Endodermal cell (in vitro differentiated cells): ENCODE measurements at regions not wholly inside any gene's neighbourhood (a gene's known extent, or its start where the extent isn't known, plus 50 kb on each side); places are given as distances from the start of the nearest gene placed in this dataset.
"Not testable (repeated sequence)": the region's sequence is repeated elsewhere in the genome, so short reads cannot be mapped to it uniquely, and the experiment has no call there.

Source experiments
- DNase-seq: peaks from one replicate; pipeline ENCODE4 v3.0.0-alpha.2; 2017
- H3K27ac ChIP-seq: 2 replicates; pipeline ENCODE4 v1.5.1; 2013; ENCODE audit warnings: mild to moderate bottlenecking, low read depth, low read length, moderate library complexity
- H3K27me3 ChIP-seq: 2 replicates; pipeline ENCODE4 v1.6.1; 2013; ENCODE audit warnings: mild to moderate bottlenecking, low read length, moderate library complexity; ENCODE audit not compliant: insufficient read depth, control insufficient read depth, poor library complexity, severe bottlenecking
- H3K36me3 ChIP-seq: 2 replicates; pipeline ENCODE4 v1.7.0; 2013; ENCODE audit warnings: mild to moderate bottlenecking, low read length, moderate library complexity; ENCODE audit not compliant: control insufficient read depth, insufficient read depth
- H3K4me1 ChIP-seq: one replicate; pipeline ENCODE4 v1.7.0; 2013; ENCODE audit warnings: low read length; ENCODE audit not compliant: control insufficient read depth, insufficient read depth
- H3K4me3 ChIP-seq: 2 replicates; pipeline ENCODE4 v1.5.1; 2013; ENCODE audit warnings: mild to moderate bottlenecking, low read length, moderate library complexity
- H3K9ac ChIP-seq: 2 replicates; pipeline ENCODE4 v1.6.1; 2013; ENCODE audit warnings: mild to moderate bottlenecking, low read length, moderate library complexity; ENCODE audit not compliant: poor library complexity, severe bottlenecking; ENCODE audit errors: extremely low read depth
- H3K9me3 ChIP-seq: 2 replicates; pipeline ENCODE4 v1.6.1; 2013; ENCODE audit warnings: mild to moderate bottlenecking, low read length, moderate library complexity; ENCODE audit not compliant: control insufficient read depth
- H3K27ac Mint-ChIP-seq: 2 replicates; pipeline ENCODE4 v1.8.0; 2020; ENCODE audit warnings: mixed read lengths
- H3K27me3 Mint-ChIP-seq: 2 replicates; pipeline ENCODE4 v1.8.0; 2021; ENCODE audit warnings: mild to moderate bottlenecking, mixed read lengths; ENCODE audit not compliant: insufficient read depth
- H3K36me3 Mint-ChIP-seq: 2 replicates; pipeline ENCODE4 v1.8.0; 2020; ENCODE audit warnings: low read depth, mixed read lengths
- H3K4me1 Mint-ChIP-seq: 2 replicates; pipeline ENCODE4 v1.8.0; 2020; ENCODE audit warnings: mixed read lengths
- H3K4me3 Mint-ChIP-seq: 2 replicates; pipeline ENCODE4 v1.8.0; 2020; ENCODE audit warnings: mild to moderate bottlenecking, moderate library complexity, mixed read lengths
- H3K9me3 Mint-ChIP-seq: 2 replicates; pipeline ENCODE4 v1.8.0; 2020; ENCODE audit warnings: mild to moderate bottlenecking, mixed read lengths
- CTCF ChIP-seq: fragments of 200-600 bp; sonication (generic); conservative IDR thresholded peaks from 2 replicates; pipeline ENCODE4 v1.5.0; 2021; ENCODE audit warnings: antibody characterized with exemption, mild to moderate bottlenecking
- WGBS, 2 experiments: methylation state at CpG; one replicate each; pipeline versions ENCODE4 v1.1.5 to v1.1.7; 2013; ENCODE audit warnings: missing lambda C conversion rate in 2 of 2, mixed read lengths in 1 of 2; ENCODE audit not compliant: insufficient coverage in 1 of 2, insufficient read length in 1 of 2; 5-methylcytosine and 5-hydroxymethylcytosine counted together

- H3K4me1 Mint-ChIP-seq = no peaks in the 10 kb centered on the region
- no peaks in the 10 kb centered on the region for H3K36me3 Mint-ChIP-seq
- no peak for DNase-seq
- TF ChIP-seq CTCF = no peak
- H3K27me3 Mint-ChIP-seq = no peaks in the 10 kb centered on the region
- no peak overlapping the region for H3K9ac ChIP-seq
- H3K36me3 ChIP-seq = no peaks in the 10 kb centered on the region
- H3K27me3 ChIP-seq = no peaks in the 10 kb centered on the region
- H3K4me3 Mint-ChIP-seq = no peak overlapping the region
- H3K27ac ChIP-seq = no peak overlapping the region
- no peaks in the 10 kb centered on the region for H3K9me3 Mint-ChIP-seq
- H3K4me3 ChIP-seq = no peak overlapping the region
- H3K9me3 ChIP-seq = no peaks in the 10 kb centered on the region
- no peak overlapping the region for H3K27ac Mint-ChIP-seq
- H3K4me1 ChIP-seq = no peaks in the 10 kb centered on the region
- WGBS, 2 experiments = 89 to 95% methylated on average over 4 to 5 of the region's 6 CpGs
Observed at GRCh38 chr12:20150835-20151422, 217.4 kb upstream of the PDE3A start.

GRCh38 chr12:20154052-20154451 is 214.3 kb upstream of the PDE3A start:
- no peak for TF ChIP-seq CTCF
- H3K9ac ChIP-seq = no peak overlapping the region
- H3K36me3 ChIP-seq = no peaks in the 10 kb centered on the region
- Mint-ChIP-seq H3K27me3 (no peaks in the 10 kb centered on the region), H3K4me1 (no peaks in the 10 kb centered on the region), H3K36me3 (no peaks in the 10 kb centered on the region), H3K4me3 (no peak overlapping the region), H3K27ac (no peak overlapping the region), H3K9me3 (no peaks in the 10 kb centered on the region)
- H3K4me1 ChIP-seq = no peaks in the 10 kb centered on the region
- no peaks in the 10 kb centered on the region for H3K27me3 ChIP-seq
- no peak for DNase-seq
- no peaks in the 10 kb centered on the region for H3K9me3 ChIP-seq
- 83 to 88% methylated on average over 1 of the region's 1 CpG for WGBS, 2 experiments
- H3K27ac ChIP-seq = no peak overlapping the region
- no peak overlapping the region for H3K4me3 ChIP-seq

- no peak overlapping the region for H3K27ac Mint-ChIP-seq
- H3K36me3 Mint-ChIP-seq = no peaks in the 10 kb centered on the region
- no peaks in the 10 kb centered on the region for H3K9me3 Mint-ChIP-seq
- H3K27me3 Mint-ChIP-seq = no peaks in the 10 kb centered on the region
- no peak for DNase-seq
- H3K27ac ChIP-seq = no peak overlapping the region
- H3K27me3 ChIP-seq = no peaks in the 10 kb centered on the region
- no peak for TF ChIP-seq CTCF
- H3K4me1 ChIP-seq = no peaks in the 10 kb centered on the region
- H3K4me3 Mint-ChIP-seq = no peak overlapping the region
- H3K4me3 ChIP-seq = no peak overlapping the region
- H3K9ac ChIP-seq = no peak overlapping the region
- no peaks in the 10 kb centered on the region for H3K9me3 ChIP-seq
- no peaks in the 10 kb centered on the region for H3K36me3 ChIP-seq
- 90 to 100% methylated on average over 1 of the region's 1 CpG for WGBS, 2 experiments
- no peaks in the 10 kb centered on the region for H3K4me1 Mint-ChIP-seq
Observed at GRCh38 chr12:20155374-20155773, 213.0 kb upstream of the PDE3A start.

- H3K9ac ChIP-seq, H3K9me3 Mint-ChIP-seq, H3K27ac ChIP-seq, H3K4me3 Mint-ChIP-seq, H3K4me1 Mint-ChIP-seq, H3K27me3 Mint-ChIP-seq, H3K9me3 ChIP-seq, H3K36me3 ChIP-seq, H3K4me3 ChIP-seq, H3K4me1 ChIP-seq, H3K27me3 ChIP-seq, H3K36me3 Mint-ChIP-seq: not testable (repeated sequence)
- 86 to 87% methylated on average over 3 to 4 of the region's 4 CpGs for WGBS, 2 experiments
- H3K27ac Mint-ChIP-seq = peak overlapping the region; percentile 16
- DNase-seq = peak; percentile 50
Observed at GRCh38 chr12:20160899-20161298, 207.4 kb upstream of the PDE3A start.
